Glutamatergic neuron (in vitro differentiated cells): ENCODE measurements at regions not wholly inside any gene's neighbourhood (a gene's known extent, or its start where the extent isn't known, plus 50 kb on each side); places are given as distances from the start of the nearest gene placed in this dataset.
"Not testable (repeated sequence)": the region's sequence is repeated elsewhere in the genome, so short reads cannot be mapped to it uniquely, and the experiment has no call there.

Experiments
- DNase-seq: peaks from one replicate; pipeline ENCODE4 v3.0.0; 2022
- H3K27ac Mint-ChIP-seq: one replicate; pipeline ENCODE4 v1.8.0; 2020; ENCODE audit warnings: mild to moderate bottlenecking, mixed read lengths, inconsistent platforms; ENCODE audit not compliant: unreplicated experiment
- H3K27me3 Mint-ChIP-seq: one replicate; pipeline ENCODE4 v1.8.0; 2020; ENCODE audit warnings: mild to moderate bottlenecking, moderate library complexity, mixed read lengths, inconsistent platforms; ENCODE audit not compliant: unreplicated experiment
- H3K36me3 Mint-ChIP-seq: one replicate; pipeline ENCODE4 v1.8.0; 2020; ENCODE audit warnings: mild to moderate bottlenecking, mixed read lengths, inconsistent platforms; ENCODE audit not compliant: unreplicated experiment
- H3K4me1 Mint-ChIP-seq: one replicate; pipeline ENCODE4 v1.8.0; 2020; ENCODE audit warnings: mild to moderate bottlenecking, low read depth, mixed read lengths, inconsistent platforms; ENCODE audit not compliant: unreplicated experiment
- H3K4me3 Mint-ChIP-seq: one replicate; pipeline ENCODE4 v1.8.0; 2020; ENCODE audit warnings: mild to moderate bottlenecking, mixed read lengths, inconsistent platforms; ENCODE audit not compliant: unreplicated experiment
- H3K9me3 Mint-ChIP-seq: one replicate; pipeline ENCODE4 v1.8.0; 2020; ENCODE audit warnings: mild to moderate bottlenecking, moderate library complexity, mixed read lengths, inconsistent platforms; ENCODE audit not compliant: unreplicated experiment
- TF ChIP-seq, protein P1 (sequence below): fragments of 200-600 bp; sonication (generic); IDR thresholded peaks from one replicate; pipeline ENCODE4 v1.5.0; 2021; ENCODE audit not compliant: partially characterized antibody, unreplicated experiment

DNA sequence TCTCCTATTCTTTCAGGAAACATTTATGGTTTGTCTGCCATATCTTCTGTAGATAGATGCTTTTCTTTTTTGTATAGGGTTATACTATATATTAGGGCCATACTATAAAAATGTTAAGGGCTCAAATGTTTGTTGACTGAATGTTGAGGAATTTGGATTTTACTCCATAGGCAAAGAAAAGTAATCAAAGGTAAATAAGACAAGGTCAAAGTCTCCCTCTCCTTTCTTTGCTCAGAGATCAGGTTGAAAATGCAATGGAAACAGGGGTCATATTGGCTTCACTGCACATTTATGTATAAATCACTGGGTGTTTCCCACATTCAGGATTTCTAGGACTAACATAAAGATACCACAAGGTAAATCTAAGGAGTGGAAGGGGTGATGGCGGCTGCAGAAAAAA, 291.4 kb upstream of the FZD8 start:
- peaks cover 25% of the 10 kb centered on the region for H3K4me1 Mint-ChIP-seq
- H3K9me3 Mint-ChIP-seq = peaks cover 10% of the 10 kb centered on the region
- H3K4me3 Mint-ChIP-seq = no peak overlapping the region
- peaks cover 12% of the 10 kb centered on the region for H3K36me3 Mint-ChIP-seq
- peak overlapping the region; percentile 39 for H3K27ac Mint-ChIP-seq
- DNase-seq = no peak
- TF ChIP-seq, protein P1, sequence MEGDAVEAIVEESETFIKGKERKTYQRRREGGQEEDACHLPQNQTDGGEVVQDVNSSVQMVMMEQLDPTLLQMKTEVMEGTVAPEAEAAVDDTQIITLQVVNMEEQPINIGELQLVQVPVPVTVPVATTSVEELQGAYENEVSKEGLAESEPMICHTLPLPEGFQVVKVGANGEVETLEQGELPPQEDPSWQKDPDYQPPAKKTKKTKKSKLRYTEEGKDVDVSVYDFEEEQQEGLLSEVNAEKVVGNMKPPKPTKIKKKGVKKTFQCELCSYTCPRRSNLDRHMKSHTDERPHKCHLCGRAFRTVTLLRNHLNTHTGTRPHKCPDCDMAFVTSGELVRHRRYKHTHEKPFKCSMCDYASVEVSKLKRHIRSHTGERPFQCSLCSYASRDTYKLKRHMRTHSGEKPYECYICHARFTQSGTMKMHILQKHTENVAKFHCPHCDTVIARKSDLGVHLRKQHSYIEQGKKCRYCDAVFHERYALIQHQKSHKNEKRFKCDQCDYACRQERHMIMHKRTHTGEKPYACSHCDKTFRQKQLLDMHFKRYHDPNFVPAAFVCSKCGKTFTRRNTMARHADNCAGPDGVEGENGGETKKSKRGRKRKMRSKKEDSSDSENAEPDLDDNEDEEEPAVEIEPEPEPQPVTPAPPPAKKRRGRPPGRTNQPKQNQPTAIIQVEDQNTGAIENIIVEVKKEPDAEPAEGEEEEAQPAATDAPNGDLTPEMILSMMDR = no peak
- H3K27me3 Mint-ChIP-seq = peaks cover 7% of the 10 kb centered on the region

DNA sequence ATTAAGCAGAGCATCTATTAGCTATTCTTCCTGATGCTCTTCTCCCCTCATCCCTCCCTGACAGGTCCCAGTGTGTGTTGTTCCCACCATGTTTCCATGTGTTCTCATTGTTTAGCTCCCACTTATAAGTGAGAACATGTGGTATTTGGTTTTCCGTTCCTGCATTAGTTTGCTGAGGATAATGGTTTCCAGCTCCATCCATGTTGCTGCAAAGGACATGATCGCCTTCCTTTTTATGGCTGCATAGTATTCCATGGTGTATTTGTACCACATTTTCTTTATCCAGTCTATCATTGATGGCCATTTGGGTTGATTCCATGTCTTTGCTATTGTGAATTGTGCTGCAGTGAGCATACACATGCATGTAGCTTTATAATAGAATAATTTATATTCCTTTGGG, 287.9 kb upstream of the FZD8 start:
- H3K36me3 Mint-ChIP-seq, DNase-seq, H3K4me3 Mint-ChIP-seq, H3K9me3 Mint-ChIP-seq, H3K27ac Mint-ChIP-seq, H3K27me3 Mint-ChIP-seq: not testable (repeated sequence)
- peaks cover 20% of the 10 kb centered on the region for H3K4me1 Mint-ChIP-seq

DNA sequence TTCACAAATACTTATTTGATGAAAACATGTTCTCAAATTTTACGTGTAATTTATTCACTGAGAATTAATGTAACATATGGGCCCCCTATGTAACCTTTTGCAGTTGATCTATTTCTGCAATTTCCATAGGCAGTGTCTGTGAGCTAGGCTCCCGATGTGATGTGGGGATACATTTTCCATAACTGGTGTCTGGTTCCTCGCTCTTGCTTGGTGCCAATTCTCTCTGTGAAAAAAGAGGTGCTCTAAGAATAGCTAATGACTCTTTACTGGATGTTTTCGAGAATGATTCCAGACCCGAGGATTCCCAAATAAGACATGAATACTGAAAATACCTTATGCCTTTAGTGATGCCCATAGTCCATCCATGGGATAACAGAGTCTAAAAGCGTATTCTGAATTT, 286.7 kb upstream of the FZD8 start:
- DNase-seq = no peak
- H3K36me3 Mint-ChIP-seq = no peaks in the 10 kb centered on the region
- no peaks in the 10 kb centered on the region for H3K9me3 Mint-ChIP-seq

DNA sequence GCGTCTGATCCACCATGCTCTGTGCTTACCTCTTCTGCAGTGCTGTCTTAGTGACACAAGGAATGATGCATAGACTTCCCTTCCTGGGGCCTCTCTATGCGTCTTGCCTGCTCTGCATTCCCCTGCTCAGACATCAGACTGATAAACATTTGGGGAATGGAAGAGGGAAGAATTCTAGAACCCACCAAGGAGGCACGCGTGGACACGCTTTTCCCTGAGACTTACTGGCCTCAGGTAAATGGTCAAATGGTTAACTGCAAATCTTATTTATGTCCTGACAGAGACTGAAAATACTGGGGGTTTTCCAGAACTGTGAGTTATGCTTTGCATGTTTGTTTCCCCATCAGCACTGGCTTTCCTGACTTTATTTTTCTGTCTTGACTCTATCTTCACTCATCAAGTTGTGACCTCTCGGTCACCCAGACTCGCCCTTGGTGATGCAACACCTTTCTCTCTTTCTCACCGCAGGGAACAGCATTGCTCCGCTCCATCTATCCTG, 285.9 kb upstream of the FZD8 start:
- H3K27ac Mint-ChIP-seq = no peak overlapping the region
- TF ChIP-seq, protein P1 = no peak
- no peak overlapping the region for H3K4me3 Mint-ChIP-seq
- DNase-seq = no peak
- no peaks in the 10 kb centered on the region for H3K9me3 Mint-ChIP-seq
- H3K36me3 Mint-ChIP-seq = no peaks in the 10 kb centered on the region
- peaks cover 8% of the 10 kb centered on the region for H3K4me1 Mint-ChIP-seq
- H3K27me3 Mint-ChIP-seq = peaks cover 1% of the 10 kb centered on the region

More for the DNA sequence above, 286.7 kb upstream of the FZD8 start:
- Mint-ChIP-seq H3K27me3 (peaks cover 1% of the 10 kb centered on the region), H3K4me1 (peaks cover 13% of the 10 kb centered on the region), H3K4me3 (no peak overlapping the region), H3K27ac (no peak overlapping the region)
- TF ChIP-seq, protein P1 = no peak

DNA sequence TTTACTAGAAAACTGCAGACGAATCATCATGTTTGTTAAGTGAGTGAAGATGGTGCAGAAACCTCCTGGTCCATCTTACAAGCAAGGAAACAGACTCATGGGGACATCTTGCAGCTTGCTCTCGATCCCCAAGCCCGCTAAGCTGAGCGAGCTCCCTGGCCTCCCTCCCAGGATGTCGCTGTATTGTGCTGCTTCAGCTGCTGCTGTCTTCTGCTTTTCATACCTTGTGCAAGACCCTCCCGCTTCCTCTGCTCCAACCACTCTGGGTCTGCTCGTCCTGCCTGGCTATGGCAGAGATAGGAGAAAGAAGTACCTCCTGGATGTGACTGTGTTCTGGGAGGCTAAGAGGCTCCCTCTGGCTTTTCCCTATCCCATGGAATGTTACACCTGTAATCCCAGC, 285.2 kb upstream of the FZD8 start:
- no peak for DNase-seq
- Mint-ChIP-seq H3K4me3 (no peak overlapping the region), H3K4me1 (peaks cover 12% of the 10 kb centered on the region), H3K27me3 (peaks cover 1% of the 10 kb centered on the region), H3K27ac (no peak overlapping the region), H3K9me3 (no peaks in the 10 kb centered on the region), H3K36me3 (no peaks in the 10 kb centered on the region)
- TF ChIP-seq, protein P1 = no peak
